ENCODE measurements at regions not wholly inside any gene's neighbourhood (a gene's known extent, or its start where the extent isn't known, plus 50 kb on each side); places are given as distances from the start of the nearest gene placed in this dataset.

- TF ChIP-seq POLR2A (IDR thresholded peaks at IDR 0.05), result no peak
- no peak for TF ChIP-seq CTCF (IDR thresholded peaks at IDR 0.05)
These were observed 164.5 kb downstream of the GAS1 start for GRCh38 chr9:86782831-86783230.
